GM23338 (cell line): ENCODE measurements at regions not wholly inside any gene's neighbourhood (a gene's known extent, or its start where the extent isn't known, plus 50 kb on each side); places are given as distances from the start of the nearest gene placed in this dataset.

Experiments used
- ATAC-seq: fragments of 200-7000 bp; cut with Tn5 transposase; 3 replicates; pipeline ENCODE4 v1.9.1; 2020
- DNase-seq: peaks from one replicate; pipeline ENCODE4 v3.0.0-alpha.2; 2015; ENCODE audit warnings: low spot score
- H2AFZ ChIP-seq: fragments of 200-600 bp; sonication (generic); 2 replicates; pipeline ENCODE4 v1.8.0; 2016; ENCODE audit warnings: antibody characterized with exemption, mild to moderate bottlenecking, moderate library complexity
- H3F3A ChIP-seq: fragments of 200-600 bp; sonication (generic); replicated peaks from 2 replicates; pipeline ENCODE4 v1.8.0; 2017; ENCODE audit warnings: antibody characterized with exemption, mixed run types, low read depth
- H3K27ac ChIP-seq: fragments of 200-600 bp; sonication (generic); 2 replicates; pipeline ENCODE4 v1.6.1; 2016; ENCODE audit warnings: low read depth
- H3K27me3 ChIP-seq: fragments of 200-600 bp; sonication (generic); 2 replicates; pipeline ENCODE4 v1.8.0; 2016; ENCODE audit warnings: mild to moderate bottlenecking, mixed run types, moderate library complexity; ENCODE audit not compliant: insufficient read depth
- H3K36me3 ChIP-seq: fragments of 200-600 bp; sonication (generic); 2 replicates; pipeline ENCODE4 v1.8.0; 2016; ENCODE audit warnings: mild to moderate bottlenecking; ENCODE audit not compliant: insufficient read depth
- H3K4me1 ChIP-seq: fragments of 200-600 bp; sonication (generic); 2 replicates; pipeline ENCODE4 v1.8.0; 2016; ENCODE audit warnings: mild to moderate bottlenecking, moderate library complexity; ENCODE audit not compliant: insufficient read depth
- H3K4me2 ChIP-seq: fragments of 200-600 bp; sonication (generic); 2 replicates; pipeline ENCODE4 v1.7.1; 2017; ENCODE audit warnings: mixed run types
- H3K4me3 ChIP-seq: fragments of 200-600 bp; sonication (generic); 2 replicates; pipeline ENCODE4 v1.6.1; 2016; ENCODE audit warnings: mixed run types
- H3K79me2 ChIP-seq: fragments of 200-600 bp; sonication (generic); replicated peaks from 2 replicates; pipeline ENCODE4 v1.8.0; 2017; ENCODE audit warnings: mild to moderate bottlenecking; ENCODE audit not compliant: insufficient read depth
- H3K9me2 ChIP-seq: fragments of 200-600 bp; sonication (generic); 2 replicates; pipeline ENCODE4 v1.8.0; 2017; ENCODE audit not compliant: insufficient read depth
- H4K20me1 ChIP-seq: fragments of 200-600 bp; sonication (generic); replicated peaks from 2 replicates; pipeline ENCODE4 v1.8.0; 2017; ENCODE audit warnings: mild to moderate bottlenecking; ENCODE audit not compliant: insufficient read depth
- H3K27ac Mint-ChIP-seq: 2 replicates; pipeline ENCODE4 v1.8.0; 2020; ENCODE audit warnings: inconsistent platforms, mild to moderate bottlenecking, moderate library complexity, mixed read lengths
- H3K27me3 Mint-ChIP-seq: 3 replicates; pipeline ENCODE4 v1.8.0; 2022; ENCODE audit warnings: low read depth, mild to moderate bottlenecking, moderate library complexity, mixed read lengths, inconsistent platforms; ENCODE audit not compliant: insufficient read depth, poor library complexity
- H3K36me3 Mint-ChIP-seq: 3 replicates; pipeline ENCODE4 v1.8.0; 2021; ENCODE audit warnings: low read depth, mild to moderate bottlenecking, inconsistent platforms, moderate library complexity, mixed read lengths
- H3K4me1 Mint-ChIP-seq: 3 replicates; pipeline ENCODE4 v1.8.0; 2020; ENCODE audit warnings: mild to moderate bottlenecking, inconsistent platforms, mixed read lengths
- H3K4me3 Mint-ChIP-seq: 3 replicates; pipeline ENCODE4 v1.8.0; 2021; ENCODE audit warnings: moderate library complexity, mild to moderate bottlenecking, inconsistent platforms, mixed read lengths
- H3K9me3 Mint-ChIP-seq: 3 replicates; pipeline ENCODE4 v1.8.0; 2020; ENCODE audit warnings: moderate library complexity, mild to moderate bottlenecking, inconsistent platforms, mixed read lengths
- CREB1 ChIP-seq: fragments of 250-450 bp; sonication (Bioruptor Pico); IDR thresholded peaks from 2 replicates; pipeline ENCODE4 v1.5.0; 2020; ENCODE audit warnings: low read depth, mild to moderate bottlenecking, moderate library complexity
- EZH2phosphoT487 ChIP-seq: fragments of 200-600 bp; sonication (generic); IDR thresholded peaks from one replicate; pipeline ENCODE4 v1.8.1; 2018; ENCODE audit warnings: antibody characterized with exemption; ENCODE audit not compliant: unreplicated experiment
- JUNB ChIP-seq: IDR thresholded peaks from one replicate; pipeline ENCODE4 v1.6.1; 2016; ENCODE audit warnings: antibody characterized with exemption; ENCODE audit not compliant: unreplicated experiment
- NANOG ChIP-seq: IDR thresholded peaks from 2 replicates; pipeline ENCODE4 v1.6.1; 2016; ENCODE audit warnings: antibody characterized with exemption, borderline replicate concordance
- POLR2AphosphoS5 ChIP-seq: IDR thresholded peaks from 2 replicates; pipeline ENCODE4 v1.6.1; 2016; ENCODE audit warnings: antibody characterized with exemption, low read depth
- STAT1 ChIP-seq: IDR thresholded peaks from one replicate; pipeline ENCODE4 v1.6.1; 2016; ENCODE audit warnings: antibody characterized with exemption; ENCODE audit not compliant: unreplicated experiment
- ZNF114 ChIP-seq: fragments of 250-450 bp; sonication (Bioruptor Pico); IDR thresholded peaks from 2 replicates; pipeline ENCODE4 v1.5.0; 2020; ENCODE audit warnings: mild to moderate bottlenecking, moderate library complexity
- ZNF331 ChIP-seq: fragments of 250-450 bp; sonication (Bioruptor Pico); IDR thresholded peaks from 2 replicates; pipeline ENCODE4 v1.5.0; 2020; ENCODE audit warnings: low read depth, mild to moderate bottlenecking, moderate library complexity
- TF ChIP-seq, protein P1 (sequence below), 2 experiments: fragments of 200-600 bp in 1 of 2; sonication (generic) in 1 of 2; conservative IDR thresholded peaks; 2 replicates each; pipeline versions ENCODE4 v1.5.1 to v1.6.1; 2016 to 2017; ENCODE audit warnings: antibody characterized with exemption in 2 of 2, low read depth in 2 of 2, mild to moderate bottlenecking in 2 of 2, moderate library complexity in 1 of 2
- TF ChIP-seq, protein P2 (sequence below): IDR thresholded peaks from one replicate; pipeline ENCODE4 v1.6.1; 2018; ENCODE audit warnings: antibody characterized with exemption; ENCODE audit not compliant: unreplicated experiment
- TF ChIP-seq, protein P3 (sequence below): IDR thresholded peaks from 2 replicates; pipeline ENCODE4 v1.6.1; 2016; ENCODE audit warnings: antibody characterized with exemption

DNA sequence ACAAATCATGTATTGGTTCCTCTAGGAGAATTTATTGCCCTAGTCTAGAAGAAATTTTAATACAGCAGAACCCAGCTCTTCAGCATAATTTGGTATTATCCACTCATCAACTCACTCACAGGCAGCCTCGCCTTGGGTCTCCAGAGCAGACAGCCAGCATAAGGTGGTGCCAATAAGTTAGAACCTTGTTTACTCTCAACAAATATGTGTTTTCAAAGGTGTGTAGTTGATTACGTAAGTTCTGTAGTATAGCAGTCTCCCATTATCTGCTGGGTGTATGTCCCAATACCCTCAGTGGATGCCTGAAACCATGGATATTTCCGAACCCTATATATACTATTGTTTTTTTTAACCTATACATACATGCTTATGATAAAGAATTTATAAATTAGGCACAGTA is 522.5 kb upstream of the LRRN3 start:
- Histone ChIP-seq H2AFZ (no peak overlapping the region), H3K4me3 (no peak overlapping the region), H3K27me3 (no peaks in the 10 kb centered on the region), H3K4me2 (no peak overlapping the region), H3K4me1 (no peaks in the 10 kb centered on the region), H3K79me2 (no peaks in the 10 kb centered on the region), H3K36me3 (no peaks in the 10 kb centered on the region), H3F3A (no peaks in the 10 kb centered on the region), H3K27ac (no peak overlapping the region), H3K9me2 (peaks cover 3% of the 10 kb centered on the region; the same call in 1 of the 2 replicates), H4K20me1 (no peaks in the 10 kb centered on the region)
- no peak overlapping the region for H3K4me3 Mint-ChIP-seq
- H3K36me3 Mint-ChIP-seq: peaks cover 3% of the 10 kb centered on the region
- DNase-seq (no peak), ATAC-seq (no peak)
- no peaks in the 10 kb centered on the region for H3K9me3 Mint-ChIP-seq
- TF ChIP-seq ZNF114 (CRISPR knock-in tag) (no peak), STAT1 (no peak), JUNB (no peak), CREB1 (no peak), EZH2phosphoT487 (no peak), POLR2AphosphoS5 (no peak), ZNF331 (CRISPR knock-in tag) (no peak), NANOG (no peak)
- TF ChIP-seq, protein P1, sequence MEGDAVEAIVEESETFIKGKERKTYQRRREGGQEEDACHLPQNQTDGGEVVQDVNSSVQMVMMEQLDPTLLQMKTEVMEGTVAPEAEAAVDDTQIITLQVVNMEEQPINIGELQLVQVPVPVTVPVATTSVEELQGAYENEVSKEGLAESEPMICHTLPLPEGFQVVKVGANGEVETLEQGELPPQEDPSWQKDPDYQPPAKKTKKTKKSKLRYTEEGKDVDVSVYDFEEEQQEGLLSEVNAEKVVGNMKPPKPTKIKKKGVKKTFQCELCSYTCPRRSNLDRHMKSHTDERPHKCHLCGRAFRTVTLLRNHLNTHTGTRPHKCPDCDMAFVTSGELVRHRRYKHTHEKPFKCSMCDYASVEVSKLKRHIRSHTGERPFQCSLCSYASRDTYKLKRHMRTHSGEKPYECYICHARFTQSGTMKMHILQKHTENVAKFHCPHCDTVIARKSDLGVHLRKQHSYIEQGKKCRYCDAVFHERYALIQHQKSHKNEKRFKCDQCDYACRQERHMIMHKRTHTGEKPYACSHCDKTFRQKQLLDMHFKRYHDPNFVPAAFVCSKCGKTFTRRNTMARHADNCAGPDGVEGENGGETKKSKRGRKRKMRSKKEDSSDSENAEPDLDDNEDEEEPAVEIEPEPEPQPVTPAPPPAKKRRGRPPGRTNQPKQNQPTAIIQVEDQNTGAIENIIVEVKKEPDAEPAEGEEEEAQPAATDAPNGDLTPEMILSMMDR (conservative IDR thresholded peaks at IDR 0.05; ENCODE audit: low read depth in 2 of 2): no peak
- TF ChIP-seq, protein P2, sequence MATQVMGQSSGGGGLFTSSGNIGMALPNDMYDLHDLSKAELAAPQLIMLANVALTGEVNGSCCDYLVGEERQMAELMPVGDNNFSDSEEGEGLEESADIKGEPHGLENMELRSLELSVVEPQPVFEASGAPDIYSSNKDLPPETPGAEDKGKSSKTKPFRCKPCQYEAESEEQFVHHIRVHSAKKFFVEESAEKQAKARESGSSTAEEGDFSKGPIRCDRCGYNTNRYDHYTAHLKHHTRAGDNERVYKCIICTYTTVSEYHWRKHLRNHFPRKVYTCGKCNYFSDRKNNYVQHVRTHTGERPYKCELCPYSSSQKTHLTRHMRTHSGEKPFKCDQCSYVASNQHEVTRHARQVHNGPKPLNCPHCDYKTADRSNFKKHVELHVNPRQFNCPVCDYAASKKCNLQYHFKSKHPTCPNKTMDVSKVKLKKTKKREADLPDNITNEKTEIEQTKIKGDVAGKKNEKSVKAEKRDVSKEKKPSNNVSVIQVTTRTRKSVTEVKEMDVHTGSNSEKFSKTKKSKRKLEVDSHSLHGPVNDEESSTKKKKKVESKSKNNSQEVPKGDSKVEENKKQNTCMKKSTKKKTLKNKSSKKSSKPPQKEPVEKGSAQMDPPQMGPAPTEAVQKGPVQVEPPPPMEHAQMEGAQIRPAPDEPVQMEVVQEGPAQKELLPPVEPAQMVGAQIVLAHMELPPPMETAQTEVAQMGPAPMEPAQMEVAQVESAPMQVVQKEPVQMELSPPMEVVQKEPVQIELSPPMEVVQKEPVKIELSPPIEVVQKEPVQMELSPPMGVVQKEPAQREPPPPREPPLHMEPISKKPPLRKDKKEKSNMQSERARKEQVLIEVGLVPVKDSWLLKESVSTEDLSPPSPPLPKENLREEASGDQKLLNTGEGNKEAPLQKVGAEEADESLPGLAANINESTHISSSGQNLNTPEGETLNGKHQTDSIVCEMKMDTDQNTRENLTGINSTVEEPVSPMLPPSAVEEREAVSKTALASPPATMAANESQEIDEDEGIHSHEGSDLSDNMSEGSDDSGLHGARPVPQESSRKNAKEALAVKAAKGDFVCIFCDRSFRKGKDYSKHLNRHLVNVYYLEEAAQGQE: no peak
- TF ChIP-seq, protein P3, sequence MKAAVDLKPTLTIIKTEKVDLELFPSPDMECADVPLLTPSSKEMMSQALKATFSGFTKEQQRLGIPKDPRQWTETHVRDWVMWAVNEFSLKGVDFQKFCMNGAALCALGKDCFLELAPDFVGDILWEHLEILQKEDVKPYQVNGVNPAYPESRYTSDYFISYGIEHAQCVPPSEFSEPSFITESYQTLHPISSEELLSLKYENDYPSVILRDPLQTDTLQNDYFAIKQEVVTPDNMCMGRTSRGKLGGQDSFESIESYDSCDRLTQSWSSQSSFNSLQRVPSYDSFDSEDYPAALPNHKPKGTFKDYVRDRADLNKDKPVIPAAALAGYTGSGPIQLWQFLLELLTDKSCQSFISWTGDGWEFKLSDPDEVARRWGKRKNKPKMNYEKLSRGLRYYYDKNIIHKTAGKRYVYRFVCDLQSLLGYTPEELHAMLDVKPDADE: no peak
- H3K27ac Mint-ChIP-seq: no peak overlapping the region
- no peaks in the 10 kb centered on the region for H3K27me3 Mint-ChIP-seq
- H3K4me1 Mint-ChIP-seq: no peaks in the 10 kb centered on the region
